BJ (cell line): ENCODE measurements at regions not wholly inside any gene's neighbourhood (a gene's known extent, or its start where the extent isn't known, plus 50 kb on each side); places are given as distances from the start of the nearest gene placed in this dataset.
"Not testable (repeated sequence)": the region's sequence is repeated elsewhere in the genome, so short reads cannot be mapped to it uniquely, and the experiment has no call there.

Source experiments
- CTCF ChIA-PET: fragments of 350-600 bp; formaldehyde crosslinking; extraction: SDS; loops from one replicate; lab custom pipeline; 2021; ENCODE audit warnings: antibody characterized with exemption, inconsistent platforms; lab: Yijun Ruan, JAX
- POLR2A ChIA-PET: fragments of 300-600 bp; sonication (Branson Sonifier 250); formaldehyde crosslinking; extraction: SDS; loops from one replicate; lab custom pipeline; 2021; ENCODE audit warnings: antibody characterized with exemption; lab: Charles Lee
- DNase-seq: peaks from one replicate; pipeline ENCODE4 v3.0.0-alpha.2; 2011; ENCODE audit warnings: low read depth
- H3K27me3 ChIP-seq: 2 replicates; pipeline ENCODE4 v1.6.0; 2011; ENCODE audit warnings: low read length; ENCODE audit not compliant: control insufficient read depth, insufficient read depth
- H3K36me3 ChIP-seq: 2 replicates; pipeline ENCODE4 v1.5.1; 2011; ENCODE audit warnings: low read length; ENCODE audit not compliant: control insufficient read depth, insufficient read depth
- H3K4me3 ChIP-seq: 2 replicates; pipeline ENCODE4 v1.5.1; 2011; ENCODE audit warnings: low read depth, mild to moderate bottlenecking, control low read depth, low read length
- TF ChIP-seq, protein P1 (sequence below): IDR thresholded peaks from 2 replicates; pipeline ENCODE4 v1.5.1; 2011; ENCODE audit warnings: low read depth, mild to moderate bottlenecking, control low read depth, inconsistent platforms, low read length, moderate library complexity; ENCODE audit not compliant: insufficient read depth

DNA sequence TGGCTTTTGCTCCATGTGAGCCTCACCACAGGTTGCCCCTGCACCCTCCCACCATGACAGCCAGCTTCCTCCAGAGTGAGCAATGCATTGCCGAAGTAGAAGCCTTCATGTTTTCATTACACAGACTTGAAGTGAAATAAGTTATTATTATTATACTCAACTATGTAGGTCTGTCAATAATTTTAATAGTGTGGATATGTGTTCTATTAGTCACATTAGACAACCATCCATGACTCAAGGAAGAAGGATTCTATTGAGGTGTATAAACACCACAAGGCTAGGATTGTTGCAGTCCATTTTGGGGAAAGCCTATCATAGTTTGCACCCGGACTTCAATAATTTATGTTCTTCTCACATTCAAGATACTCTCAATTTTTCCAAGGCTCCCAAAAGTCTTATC lies 369.5 kb downstream of the TAF11L14 start:
- no peak for DNase-seq
- Histone ChIP-seq H3K4me3 (no peak overlapping the region), H3K36me3 (no peaks in the 10 kb centered on the region), H3K27me3 (no peaks in the 10 kb centered on the region)
- TF ChIP-seq, protein P1, sequence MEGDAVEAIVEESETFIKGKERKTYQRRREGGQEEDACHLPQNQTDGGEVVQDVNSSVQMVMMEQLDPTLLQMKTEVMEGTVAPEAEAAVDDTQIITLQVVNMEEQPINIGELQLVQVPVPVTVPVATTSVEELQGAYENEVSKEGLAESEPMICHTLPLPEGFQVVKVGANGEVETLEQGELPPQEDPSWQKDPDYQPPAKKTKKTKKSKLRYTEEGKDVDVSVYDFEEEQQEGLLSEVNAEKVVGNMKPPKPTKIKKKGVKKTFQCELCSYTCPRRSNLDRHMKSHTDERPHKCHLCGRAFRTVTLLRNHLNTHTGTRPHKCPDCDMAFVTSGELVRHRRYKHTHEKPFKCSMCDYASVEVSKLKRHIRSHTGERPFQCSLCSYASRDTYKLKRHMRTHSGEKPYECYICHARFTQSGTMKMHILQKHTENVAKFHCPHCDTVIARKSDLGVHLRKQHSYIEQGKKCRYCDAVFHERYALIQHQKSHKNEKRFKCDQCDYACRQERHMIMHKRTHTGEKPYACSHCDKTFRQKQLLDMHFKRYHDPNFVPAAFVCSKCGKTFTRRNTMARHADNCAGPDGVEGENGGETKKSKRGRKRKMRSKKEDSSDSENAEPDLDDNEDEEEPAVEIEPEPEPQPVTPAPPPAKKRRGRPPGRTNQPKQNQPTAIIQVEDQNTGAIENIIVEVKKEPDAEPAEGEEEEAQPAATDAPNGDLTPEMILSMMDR: no peak
- ChIA-PET CTCF (no interaction called here), POLR2A (no interaction called here)

DNA sequence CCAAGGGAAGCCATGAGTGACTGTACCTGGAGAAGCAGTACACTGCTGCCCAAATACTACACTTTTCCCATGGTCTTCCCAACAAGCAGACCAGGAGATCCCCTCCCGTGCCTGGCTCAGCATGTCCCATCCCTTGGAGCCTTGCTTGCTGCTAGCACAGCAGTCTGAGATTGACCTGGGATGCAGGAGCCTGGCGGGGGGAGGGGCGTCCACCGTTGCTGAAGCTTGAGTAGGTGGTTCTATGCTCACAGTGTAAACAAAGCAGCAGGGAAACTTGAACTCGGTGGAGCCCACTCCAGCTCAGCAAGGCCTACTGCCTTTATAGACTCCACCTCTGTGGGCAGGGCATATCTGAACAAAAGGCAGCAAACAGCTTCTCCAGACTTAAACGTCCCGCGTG lies 372.0 kb downstream of the TAF11L14 start:
- H3K27me3 ChIP-seq, DNase-seq, H3K36me3 ChIP-seq, POLR2A ChIA-PET, H3K4me3 ChIP-seq, CTCF ChIA-PET: not testable (repeated sequence)

DNA sequence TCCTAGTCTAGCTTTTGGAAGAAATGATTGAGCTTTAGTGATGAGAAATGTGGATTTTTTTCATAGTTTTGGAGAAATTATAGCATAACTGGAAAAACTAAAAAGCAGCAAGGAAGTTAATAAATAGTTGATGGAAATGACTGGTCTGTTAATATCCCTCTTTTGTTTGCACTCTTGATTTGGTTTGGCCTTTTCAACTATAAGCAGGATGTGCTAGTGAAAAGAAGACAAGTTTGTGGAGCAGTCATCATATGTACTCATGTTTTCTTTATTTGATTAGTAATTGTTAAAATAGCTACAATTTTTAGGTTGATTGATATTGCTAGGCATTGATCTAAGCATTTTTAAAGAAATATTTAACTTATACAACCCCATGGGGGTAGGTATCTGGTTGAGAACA lies 374.7 kb downstream of the TAF11L14 start:
- ChIA-PET POLR2A (no interaction called here), CTCF (no interaction called here)
- TF ChIP-seq, protein P1: no peak
- no peaks in the 10 kb centered on the region for H3K36me3 ChIP-seq
- no peaks in the 10 kb centered on the region for H3K27me3 ChIP-seq
- H3K4me3 ChIP-seq: no peak overlapping the region
- DNase-seq: no peak

DNA sequence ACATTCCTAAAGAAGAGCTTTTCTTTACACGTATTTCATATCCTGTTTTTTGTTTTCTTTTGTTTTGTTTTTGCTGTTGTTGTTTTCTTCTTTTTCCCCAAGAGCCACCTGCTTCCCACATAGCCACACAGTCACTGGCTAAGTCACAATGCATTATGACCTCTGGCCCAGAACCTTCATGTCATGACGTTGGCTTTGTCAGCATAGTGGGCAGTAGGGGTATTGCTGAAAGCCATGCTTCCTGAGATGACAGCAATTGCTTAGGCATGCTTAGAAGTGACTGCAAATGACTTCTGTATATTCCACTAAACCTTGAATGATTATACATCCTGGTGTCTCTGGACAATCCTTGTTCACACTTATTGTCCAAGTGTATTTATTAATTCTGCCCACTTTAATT lies 375.8 kb downstream of the TAF11L14 start:
- TF ChIP-seq, protein P1: no peak
- Histone ChIP-seq H3K36me3 (no peaks in the 10 kb centered on the region), H3K4me3 (no peak overlapping the region), H3K27me3 (no peaks in the 10 kb centered on the region)
- POLR2A ChIA-PET: no interaction called here
- no peak for DNase-seq
- CTCF ChIA-PET: no interaction called here

DNA sequence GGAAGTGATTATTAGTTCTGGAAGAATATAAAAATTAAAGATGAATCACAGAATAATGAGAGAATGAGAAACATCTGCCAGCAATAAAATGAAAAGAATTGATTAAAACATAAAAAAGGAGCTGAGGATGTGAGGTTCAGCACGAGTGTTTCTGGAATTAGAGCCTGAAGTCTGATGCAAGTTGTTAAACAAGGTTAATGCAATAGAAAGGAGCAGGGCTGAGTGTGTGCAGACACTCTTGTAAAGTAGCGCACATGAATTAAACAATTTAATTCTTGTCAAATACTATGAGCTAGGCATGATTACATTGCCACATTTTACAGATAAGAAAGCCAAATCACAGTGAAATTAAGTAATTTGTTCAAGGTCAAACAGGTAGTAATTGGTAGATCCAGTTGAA lies 384.2 kb downstream of the TAF11L14 start:
- ChIA-PET CTCF (no interaction called here), POLR2A (no interaction called here)
- TF ChIP-seq, protein P1: no peak
- no peak overlapping the region for H3K4me3 ChIP-seq
- H3K27me3 ChIP-seq: no peaks in the 10 kb centered on the region
- DNase-seq: no peak
- no peaks in the 10 kb centered on the region for H3K36me3 ChIP-seq

DNA sequence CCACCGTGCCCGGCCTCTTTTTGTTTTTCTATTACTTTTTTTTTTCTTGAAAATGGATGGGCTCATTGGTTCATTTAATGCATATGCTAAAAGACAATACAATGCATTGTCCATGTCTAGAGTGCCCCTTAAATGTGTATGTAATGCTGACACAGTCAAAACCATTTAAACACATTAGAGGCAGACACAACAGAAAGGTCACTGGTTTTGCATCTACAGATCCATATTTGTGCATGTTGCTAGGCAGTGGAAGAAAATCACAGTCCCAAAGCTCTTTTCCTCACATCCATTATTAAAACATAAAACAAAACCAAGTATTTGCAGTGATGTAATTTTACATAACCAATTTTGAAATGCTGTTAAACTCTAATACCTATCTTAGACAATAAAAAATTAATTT lies 389.0 kb downstream of the TAF11L14 start:
- ChIA-PET POLR2A (no interaction called here), CTCF (no interaction called here)
- Histone ChIP-seq H3K27me3 (no peaks in the 10 kb centered on the region), H3K4me3 (no peak overlapping the region), H3K36me3 (no peaks in the 10 kb centered on the region)
- TF ChIP-seq, protein P1: no peak
- no peak for DNase-seq
